GM12864 (cell line): ENCODE measurements at regions not wholly inside any gene's neighbourhood (a gene's known extent, or its start where the extent isn't known, plus 50 kb on each side); places are given as distances from the start of the nearest gene placed in this dataset.

Experiments
- DNase-seq: peaks from one replicate; pipeline ENCODE4 v3.0.0-alpha.2; 2011; ENCODE audit warnings: low read depth
- H3K4me3 ChIP-seq: 2 replicates; pipeline ENCODE4 v1.5.1; 2011; ENCODE audit warnings: mild to moderate bottlenecking, low read depth, low read length, control low read depth
- CTCF ChIP-seq: IDR thresholded peaks from 2 replicates; pipeline ENCODE4 v1.5.1; 2011; ENCODE audit warnings: low read depth, mild to moderate bottlenecking, moderate library complexity, low read length, control low read depth, inconsistent platforms; ENCODE audit errors: missing control alignments

- H3K4me3 ChIP-seq, result no peak overlapping the region
- no peak for TF ChIP-seq CTCF
- DNase-seq, result no peak
Observed at GRCh38 chr1:60151311-60151710, 77.7 kb upstream of the C1orf87 start.

GRCh38 chr1:60149251-60149650 is 75.7 kb upstream of the C1orf87 start:
- no peak overlapping the region for H3K4me3 ChIP-seq
- DNase-seq, result no peak
- no peak for TF ChIP-seq CTCF

- no peak for TF ChIP-seq CTCF
- no peak overlapping the region for H3K4me3 ChIP-seq
- DNase-seq, result no peak
Observed at GRCh38 chr1:60146884-60147283, 73.3 kb upstream of the C1orf87 start.

- no peak for DNase-seq
- TF ChIP-seq CTCF, result no peak
- no peak overlapping the region for H3K4me3 ChIP-seq
Observed at GRCh38 chr1:60145771-60146170, 72.2 kb upstream of the C1orf87 start.

GRCh38 chr1:60141743-60142142 is 68.2 kb upstream of the C1orf87 start:
- no peak for DNase-seq
- no peak for TF ChIP-seq CTCF
- no peak overlapping the region for H3K4me3 ChIP-seq

GRCh38 chr1:60141276-60141675 is 67.7 kb upstream of the C1orf87 start:
- TF ChIP-seq CTCF, result no peak
- no peak overlapping the region for H3K4me3 ChIP-seq

GRCh38 chr1:60137406-60137805 is 63.8 kb upstream of the C1orf87 start:
- no peak for DNase-seq
- no peak for TF ChIP-seq CTCF
- no peak overlapping the region for H3K4me3 ChIP-seq

More at GRCh38 chr1:60141276-60141675, 67.7 kb upstream of the C1orf87 start:
- DNase-seq, result no peak
